ENCODE measurements at regions not wholly inside any gene's neighbourhood (a gene's known extent, or its start where the extent isn't known, plus 50 kb on each side); places are given as distances from the start of the nearest gene placed in this dataset.
A peak's percentile ranks its signal among the peaks of the same experiment; 100 is the strongest.

DNA sequence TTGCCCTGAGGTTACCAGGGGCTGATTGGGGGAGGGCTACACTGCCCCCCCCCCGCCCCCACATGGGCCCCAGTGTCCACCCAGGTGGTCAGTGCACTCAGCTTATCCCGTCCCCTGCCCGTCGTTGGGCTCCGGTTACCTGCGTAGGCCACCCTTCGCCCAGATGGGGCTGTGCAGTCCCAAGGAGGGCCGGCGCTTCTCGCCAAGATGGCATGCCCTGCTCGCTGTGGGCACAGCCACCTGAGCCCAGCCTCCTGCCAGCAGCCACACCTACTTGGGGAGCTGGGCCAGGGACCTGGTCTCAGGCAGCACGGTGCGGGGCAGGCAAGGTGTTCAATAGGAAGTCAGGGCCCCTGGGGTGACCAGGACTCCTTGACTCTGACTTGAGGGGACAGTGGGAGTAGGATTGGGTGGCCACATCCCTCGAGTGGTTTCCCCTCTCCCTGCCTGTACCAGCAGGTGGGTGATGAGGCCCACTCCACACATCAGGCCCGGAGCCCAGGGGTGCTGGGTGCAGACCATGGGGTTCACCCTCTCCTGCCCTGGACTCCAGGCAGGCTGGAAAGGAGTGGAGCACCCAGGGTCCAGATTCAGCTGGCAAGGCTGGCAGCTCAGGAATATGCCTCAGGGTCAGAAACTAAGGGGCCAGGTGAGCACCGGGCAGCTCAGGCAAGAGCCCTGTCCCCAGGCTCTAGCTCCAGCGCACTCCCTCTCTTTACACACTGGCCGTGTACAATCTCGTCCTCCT is 170.3 kb downstream of the GLI2 start:
- Histone ChIP-seq H3K9me3 (no peaks in the 10 kb centered on the region), H3K27me3 (no peaks in the 10 kb centered on the region), H3K36me3 (no peaks in the 10 kb centered on the region), H3K4me1 (peaks cover 0 to 7% of the 10 kb centered on the region in 2 donors), H3K4me3 (no peak overlapping the region), H3K27ac (peak overlapping the region in 1 of 2 donors; percentile 67)
- intact Hi-C loops (cut with DNase I; ENCODE audit: low total_unique reads), result no loop called here
- DNase-seq, result no peak
- no peak for TF ChIP-seq CTCF (IDR thresholded peaks at IDR 0.05)
- no peak for TF ChIP-seq POLR2A (IDR thresholded peaks at IDR 0.05)

- no peaks in the 10 kb centered on the region for H3K36me3 ChIP-seq
- intact Hi-C loops (cut with DNase I; ENCODE audit: low total_unique reads), result no loop called here
- H3K27me3 ChIP-seq, result no peaks in the 10 kb centered on the region
- H3K9me3 ChIP-seq, result no peaks in the 10 kb centered on the region
- H3K4me3 ChIP-seq, result no peak overlapping the region
- DNase-seq, result no peak
- no peak for TF ChIP-seq POLR2A (IDR thresholded peaks at IDR 0.05)
- no peak for TF ChIP-seq CTCF (IDR thresholded peaks at IDR 0.05)
- H3K27ac ChIP-seq, result no peak overlapping the region
- H3K4me1 ChIP-seq, result peaks cover 0 to 11% of the 10 kb centered on the region in 2 donors
These were observed 171.2 kb downstream of the GLI2 start for GRCh38 chr2:120906914-120907313.

DNA sequence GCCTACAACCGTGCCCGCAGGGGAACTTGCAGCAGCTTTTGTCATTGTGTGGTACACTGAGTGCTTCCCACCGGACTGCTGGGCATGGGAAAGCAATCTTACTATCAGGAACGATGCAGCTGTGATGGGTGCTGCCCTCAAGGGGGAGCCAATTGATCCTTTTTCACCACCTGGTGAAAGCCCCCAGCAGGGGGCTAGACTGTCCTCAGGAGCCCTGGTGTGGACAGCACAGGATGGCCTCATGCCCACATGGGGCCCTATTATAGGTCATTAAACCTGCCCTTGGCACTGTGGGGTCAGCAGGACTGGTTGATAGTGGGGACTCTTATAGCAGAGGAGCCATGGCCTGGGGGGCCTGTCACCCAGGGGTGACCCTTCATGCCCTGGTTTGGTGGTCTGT is 172.2 kb downstream of the GLI2 start:
- Histone ChIP-seq H3K36me3 (no peaks in the 10 kb centered on the region), H3K27ac (no peak overlapping the region), H3K4me1 (peaks cover 0 to 11% of the 10 kb centered on the region in 2 donors), H3K9me3 (no peaks in the 10 kb centered on the region), H3K4me3 (no peak overlapping the region), H3K27me3 (no peaks in the 10 kb centered on the region)
- intact Hi-C loops (cut with DNase I; ENCODE audit: low total_unique reads), result no loop called here
- TF ChIP-seq CTCF (IDR thresholded peaks at IDR 0.05) (no peak), POLR2A (IDR thresholded peaks at IDR 0.05) (no peak)
- no peak for DNase-seq

- H3K9me3 ChIP-seq, result no peaks in the 10 kb centered on the region
- DNase-seq, result no peak
- no peaks in the 10 kb centered on the region for H3K36me3 ChIP-seq
- intact Hi-C loops (cut with DNase I; ENCODE audit: low total_unique reads), result no loop called here
- no peaks in the 10 kb centered on the region for H3K27me3 ChIP-seq
- H3K4me3 ChIP-seq, result no peak overlapping the region
- TF ChIP-seq CTCF (IDR thresholded peaks at IDR 0.05) (no peak), POLR2A (IDR thresholded peaks at IDR 0.05) (no peak)
- H3K27ac ChIP-seq, result no peak overlapping the region
- peaks cover 0 to 11% of the 10 kb centered on the region in 2 donors for H3K4me1 ChIP-seq
These were observed 172.8 kb downstream of the GLI2 start for GRCh38 chr2:120908314-120908975.

DNA sequence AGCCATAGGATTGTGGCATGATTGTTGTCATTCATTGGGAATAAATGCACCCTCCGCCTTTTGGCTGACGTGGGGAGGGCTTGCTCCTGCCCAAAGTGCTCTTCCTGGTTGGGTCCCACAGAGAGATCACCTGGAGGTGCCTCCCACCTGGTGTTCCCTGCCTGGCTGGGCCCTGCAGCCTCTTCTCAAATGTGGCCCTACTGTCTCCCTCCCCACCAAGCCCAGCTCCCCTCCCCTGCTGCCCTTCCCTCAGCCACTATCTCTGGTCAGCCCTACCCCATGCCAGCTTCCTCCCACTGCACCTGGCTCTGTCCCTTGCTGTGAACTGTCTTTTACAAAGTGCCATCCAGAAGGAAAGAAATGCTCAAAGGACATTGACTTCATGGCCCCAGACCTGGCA is 173.4 kb downstream of the GLI2 start:
- H3K27ac ChIP-seq, result no peak overlapping the region
- no peak overlapping the region for H3K4me3 ChIP-seq
- H3K27me3 ChIP-seq, result no peaks in the 10 kb centered on the region
- no peaks in the 10 kb centered on the region for H3K36me3 ChIP-seq
- no peak for DNase-seq
- peaks cover 1 to 11% of the 10 kb centered on the region in 2 donors for H3K4me1 ChIP-seq
- no peaks in the 10 kb centered on the region for H3K9me3 ChIP-seq
- intact Hi-C loops (cut with DNase I; ENCODE audit: low total_unique reads), result no loop called here
- TF ChIP-seq CTCF (IDR thresholded peaks at IDR 0.05) (no peak), POLR2A (IDR thresholded peaks at IDR 0.05) (no peak)
